Keratinocyte (primary cell): ENCODE measurements at regions not wholly inside any gene's neighbourhood (a gene's known extent, or its start where the extent isn't known, plus 50 kb on each side); places are given as distances from the start of the nearest gene placed in this dataset.

Experiments used
- DNase-seq: peaks from one replicate; pipeline ENCODE4 v3.0.0-alpha.2; 2011; ENCODE audit warnings: low read depth, missing footprints, low spot score
- FAIRE-seq: peaks from 2 replicates; lab custom pipeline; 2011; peaks lifted over from hg19 to GRCh38; lab: Jason Lieb, UNC
- H2AFZ ChIP-seq: 2 replicates; pipeline ENCODE4 v1.6.0; 2012; ENCODE audit warnings: low read length, control low read depth, inconsistent platforms; ENCODE audit not compliant: control insufficient read depth
- H3K27ac ChIP-seq: 2 replicates; pipeline ENCODE4 v1.5.1; 2011; ENCODE audit warnings: low read length; ENCODE audit not compliant: control insufficient read depth, insufficient read depth
- H3K27me3 ChIP-seq: 3 replicates; pipeline ENCODE4 v1.6.0; 2011; ENCODE audit warnings: low read length; ENCODE audit not compliant: control insufficient read depth, insufficient read depth; ENCODE audit errors: extremely low read depth
- H3K36me3 ChIP-seq, 2 experiments: 2 replicates in 1 of 2; 3 replicates in 1 of 2; pipeline ENCODE4 v1.5.1; 2011; ENCODE audit warnings: low read length in 2 of 2, mild to moderate bottlenecking in 1 of 2; ENCODE audit not compliant: control insufficient read depth in 2 of 2, insufficient read depth in 2 of 2; ENCODE audit errors: extremely low read depth in 1 of 2
- H3K4me1 ChIP-seq: 3 replicates; pipeline ENCODE4 v1.5.1; 2011; ENCODE audit warnings: low read length; ENCODE audit not compliant: control insufficient read depth, insufficient read depth; ENCODE audit errors: extremely low read depth
- H3K4me2 ChIP-seq: 3 replicates; pipeline ENCODE4 v1.6.0; 2011; ENCODE audit warnings: low read depth, low read length; ENCODE audit not compliant: control insufficient read depth, insufficient read depth; ENCODE audit errors: extremely low read depth
- H3K4me3 ChIP-seq, 3 experiments: fragments of 200-600 bp in 1 of 3; sonication (generic) in 1 of 3; 2 replicates in 2 of 3; 3 replicates in 1 of 3; pipeline ENCODE4 v1.5.1; 2011 to 2016; ENCODE audit warnings: low read length in 3 of 3, mild to moderate bottlenecking in 3 of 3, control low read depth in 2 of 3, inconsistent platforms in 1 of 3, low read depth in 1 of 3, mixed read lengths in 1 of 3, mixed run types in 1 of 3, moderate library complexity in 1 of 3; ENCODE audit not compliant: control insufficient read depth in 2 of 3, insufficient read depth in 2 of 3; ENCODE audit errors: extremely low read depth in 1 of 3
- H3K79me2 ChIP-seq: 2 replicates; pipeline ENCODE4 v1.6.0; 2012; ENCODE audit warnings: low read length; ENCODE audit not compliant: control insufficient read depth, insufficient read depth
- H3K9ac ChIP-seq: 3 replicates; pipeline ENCODE4 v1.6.0; 2011; ENCODE audit warnings: low read length; ENCODE audit not compliant: control insufficient read depth, insufficient read depth; ENCODE audit errors: extremely low read depth
- H3K9me1 ChIP-seq: 3 replicates; pipeline ENCODE4 v1.6.0; 2011; ENCODE audit warnings: low read length; ENCODE audit not compliant: control insufficient read depth, insufficient read depth; ENCODE audit errors: extremely low read depth
- H3K9me3 ChIP-seq: 2 replicates; pipeline ENCODE4 v1.5.1; 2012; ENCODE audit warnings: low read depth, low read length; ENCODE audit not compliant: control insufficient read depth
- H4K20me1 ChIP-seq: 3 replicates; pipeline ENCODE4 v1.6.0; 2011; ENCODE audit warnings: low read length; ENCODE audit not compliant: control insufficient read depth, insufficient read depth; ENCODE audit errors: extremely low read depth
- CTCF ChIP-seq, 3 experiments: IDR thresholded peaks in 1 of 3; conservative IDR thresholded peaks in 1 of 3; optimal IDR thresholded peaks in 1 of 3; 2 replicates in 2 of 3; 3 replicates in 1 of 3; pipeline versions ENCODE3 to v1.5.1; 2011; ENCODE audit warnings: low read length in 3 of 3, mild to moderate bottlenecking in 3 of 3, moderate library complexity in 2 of 3, control low read depth in 1 of 3, inconsistent platforms in 1 of 3; ENCODE audit not compliant: insufficient read depth in 2 of 3; ENCODE audit errors: extremely low read depth in 1 of 3
- EZH2 ChIP-seq: IDR thresholded peaks from one replicate; pipeline ENCODE4 v1.6.1; 2012; ENCODE audit warnings: inconsistent platforms, mild to moderate bottlenecking, low read length, moderate library complexity
- dilution Hi-C: fragments of 300-500 bp; cut with MboI; formaldehyde crosslinking; loops from one replicate; pipeline ENCODE4 v1.7.0; 2020; ENCODE audit warnings: low sequenced_read_pairs; ENCODE audit not compliant: extremely low pct_ligation_motif_present

DNA sequence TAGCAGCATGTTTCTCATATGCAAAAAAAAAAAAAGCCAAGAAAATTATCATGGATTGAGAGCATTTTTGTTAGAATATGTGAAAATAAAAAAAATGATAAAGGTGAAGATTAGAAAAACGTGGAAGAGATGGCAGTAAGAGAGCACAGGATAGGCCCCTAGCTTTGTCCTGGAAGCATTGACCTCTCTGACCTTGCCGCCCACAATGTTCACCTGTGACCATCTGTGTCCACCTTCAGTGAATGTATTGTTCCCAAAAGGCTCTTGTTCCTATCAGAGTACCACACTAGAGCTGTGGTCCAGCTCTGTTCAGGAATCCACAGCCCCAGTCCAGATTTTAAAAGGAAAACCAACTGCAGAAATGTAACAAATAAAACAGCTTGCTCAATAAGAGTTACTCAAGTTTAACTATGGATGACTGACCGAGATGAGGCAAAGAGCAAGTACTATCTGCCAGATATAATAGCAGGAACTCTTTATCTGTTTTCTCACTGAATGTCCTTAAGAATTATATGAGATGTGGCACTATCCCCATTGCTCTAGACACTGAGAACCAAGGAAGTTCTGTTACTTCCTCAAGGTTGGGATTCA is 287.7 kb upstream of the STXBP5 start:
- dilution Hi-C loops, result no loop called here
- no peak for FAIRE-seq
- Histone ChIP-seq H3K4me2 (no peak overlapping the region), H4K20me1 (no peaks in the 10 kb centered on the region), H2AFZ (no peak overlapping the region), H3K9me3 (no peaks in the 10 kb centered on the region), H3K27ac (no peak overlapping the region), H3K9me1 (no peaks in the 10 kb centered on the region), H3K27me3 (no peaks in the 10 kb centered on the region), H3K36me3 (no peaks in the 10 kb centered on the region), H3K9ac (no peak overlapping the region), H3K4me1 (peaks cover 42% of the 10 kb centered on the region), H3K79me2 (no peaks in the 10 kb centered on the region), H3K4me3 (no peak overlapping the region)
- TF ChIP-seq CTCF (optimal IDR thresholded peaks at IDR 0.05 in 1 of 3, IDR thresholded peaks at IDR 0.05 in 1 of 3, conservative IDR thresholded peaks at IDR 0.05 in 1 of 3; ENCODE audit: extremely low read depth in 1 of 3, insufficient read depth in 2 of 3, low read length in 3 of 3), result no peak
- no peak for TF ChIP-seq EZH2
- no peak for DNase-seq

DNA sequence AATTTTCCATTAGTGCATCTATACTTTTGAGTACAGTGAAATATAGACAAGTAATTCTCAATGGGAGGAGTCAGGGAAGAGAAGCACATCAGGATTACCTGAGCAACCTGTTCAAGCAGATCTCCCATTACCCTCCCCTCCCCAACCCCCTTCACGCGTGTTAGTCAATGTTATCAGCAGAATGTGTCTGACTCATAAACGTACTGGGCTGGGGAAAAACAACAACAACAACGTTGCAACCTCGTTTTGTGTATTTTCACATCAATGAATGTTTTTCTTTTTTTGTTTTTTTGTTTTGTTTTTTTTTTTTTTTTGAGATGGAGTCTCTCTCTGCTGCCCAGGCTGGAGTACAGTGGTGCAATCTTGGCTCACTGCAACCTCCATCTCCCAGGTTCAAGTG is 287.0 kb upstream of the STXBP5 start:
- H3K4me3 ChIP-seq, result no peak overlapping the region
- no peaks in the 10 kb centered on the region for H3K9me1 ChIP-seq
- H3K4me2 ChIP-seq, result no peak overlapping the region
- no peaks in the 10 kb centered on the region for H4K20me1 ChIP-seq
- dilution Hi-C loops, result no loop called here
- no peaks in the 10 kb centered on the region for H3K9me3 ChIP-seq
- DNase-seq (no peak), FAIRE-seq (no peak)
- TF ChIP-seq CTCF (optimal IDR thresholded peaks at IDR 0.05 in 1 of 3, IDR thresholded peaks at IDR 0.05 in 1 of 3, conservative IDR thresholded peaks at IDR 0.05 in 1 of 3; ENCODE audit: extremely low read depth in 1 of 3, insufficient read depth in 2 of 3, low read length in 3 of 3) (no peak), EZH2 (no peak)
- H3K27me3 ChIP-seq, result no peaks in the 10 kb centered on the region
- H3K36me3 ChIP-seq, result no peaks in the 10 kb centered on the region
- no peak overlapping the region for H2AFZ ChIP-seq
- H3K4me1 ChIP-seq, result peaks cover 42% of the 10 kb centered on the region
- no peak overlapping the region for H3K9ac ChIP-seq
- no peaks in the 10 kb centered on the region for H3K79me2 ChIP-seq
- H3K27ac ChIP-seq, result no peak overlapping the region
